Lung (tissue), 11 donors: ENCODE measurements at regions not wholly inside any gene's neighbourhood (a gene's known extent, or its start where the extent isn't known, plus 50 kb on each side); places are given as distances from the start of the nearest gene placed in this dataset.

Source experiments
- ATAC-seq: fragments of 200-7000 bp; cut with Tn5 transposase; one replicate; pipeline ENCODE4 v1.9.1; 2020; ENCODE audit warnings: moderate number of reproducible peaks; ENCODE audit not compliant: insufficient read depth, low FRiP score
- DNase-seq, 3 donors: peaks; one replicate each; pipeline ENCODE4 v3.0.0-alpha.2; 2013 to 2017
- H3K27ac ChIP-seq, 2 donors: one replicate each; pipeline ENCODE4 v1.5.1; 2013; ENCODE audit warnings: mild to moderate bottlenecking in 2 of 2, moderate library complexity in 2 of 2, control low read depth in 1 of 2, inconsistent platforms in 1 of 2, low read depth in 1 of 2, low read length in 1 of 2
- H3K27me3 ChIP-seq, 3 donors: one replicate each; pipeline ENCODE4 v1.5.1; 2013; ENCODE audit warnings: low read length in 2 of 3; ENCODE audit not compliant: control insufficient read depth in 3 of 3, insufficient read depth in 3 of 3
- H3K36me3 ChIP-seq, 4 donors: one replicate each; pipeline ENCODE4 v1.5.1; 2013; ENCODE audit warnings: low read length in 4 of 4, mild to moderate bottlenecking in 1 of 4, moderate library complexity in 1 of 4; ENCODE audit not compliant: control insufficient read depth in 4 of 4, insufficient read depth in 4 of 4
- H3K4me1 ChIP-seq, 5 donors: one replicate each; pipeline ENCODE4 v1.5.1; 2013; ENCODE audit warnings: low read length in 5 of 5, mild to moderate bottlenecking in 2 of 5, moderate library complexity in 1 of 5; ENCODE audit not compliant: control insufficient read depth in 5 of 5, insufficient read depth in 5 of 5
- H3K4me3 ChIP-seq: one replicate; pipeline ENCODE4 v1.5.1; 2013; ENCODE audit warnings: mild to moderate bottlenecking, control low read depth, moderate library complexity
- H3K9ac ChIP-seq, 2 donors: one replicate each; pipeline ENCODE4 v1.5.1; 2013; ENCODE audit warnings: low read length in 2 of 2, control low read depth in 1 of 2; ENCODE audit not compliant: insufficient read depth in 1 of 2
- H3K9me3 ChIP-seq, 4 donors: one replicate each; pipeline ENCODE4 v1.5.1; 2013; ENCODE audit warnings: low read length in 3 of 4, mild to moderate bottlenecking in 1 of 4, moderate library complexity in 1 of 4; ENCODE audit not compliant: control insufficient read depth in 4 of 4, insufficient read depth in 3 of 4
- CTCF ChIP-seq: IDR thresholded peaks from 2 replicates; pipeline ENCODE4 v1.5.1; 2012; ENCODE audit warnings: mild to moderate bottlenecking; ENCODE audit errors: control extremely low read depth, extremely low read depth
- WGBS, 2 donors: extraction: QIAGEN DNeasy Blood & Tissue Kit; methylation state at CpG; one replicate each; pipeline ENCODE4 v1.1.7; 2013; 5-methylcytosine and 5-hydroxymethylcytosine counted together
- donor health status: control.
- donor health status: control.
- donor health status: Bipolar disorder and iron deficiency.
- donor health status: healthy.
- donor health status: DM: yes; HTN: yes; CAD: no.

- Histone ChIP-seq H3K27me3 (peaks cover 0 to 2% (median 0%) of the 10 kb centered on the region in 3 donors), H3K9me3 (no peaks in the 10 kb centered on the region), H3K36me3 (no peaks in the 10 kb centered on the region), H3K9ac (no peak overlapping the region), H3K27ac (no peak overlapping the region), H3K4me3 (no peak overlapping the region), H3K4me1 (no peaks in the 10 kb centered on the region)
- ATAC-seq (no peak), DNase-seq (no peak)
- no peak for TF ChIP-seq CTCF
These were observed 474.6 kb downstream of the ETNK1 start for GRCh38 chr12:23099604-23100003.

- ATAC-seq, result no peak
- H3K36me3 ChIP-seq, result no peaks in the 10 kb centered on the region
- H3K27ac ChIP-seq, result no peak overlapping the region
- 70 to 72% methylated on average over 4 of the region's 4 CpGs for WGBS, 2 donors
- TF ChIP-seq CTCF, result no peak
- peak in 2 of 3 donors; percentile 6 to 10 for DNase-seq
- no peaks in the 10 kb centered on the region for H3K9me3 ChIP-seq
- no peaks in the 10 kb centered on the region for H3K4me1 ChIP-seq
- H3K9ac ChIP-seq, result no peak overlapping the region
- no peaks in the 10 kb centered on the region for H3K27me3 ChIP-seq
- H3K4me3 ChIP-seq, result no peak overlapping the region
These were observed 484.0 kb downstream of the ETNK1 start for GRCh38 chr12:23108957-23109356.

GRCh38 chr12:23113781-23114180, 488.8 kb downstream of the ETNK1 start:
- no peak for DNase-seq
- Histone ChIP-seq H3K9me3 (no peaks in the 10 kb centered on the region), H3K4me3 (no peak overlapping the region), H3K27ac (no peak overlapping the region), H3K36me3 (no peaks in the 10 kb centered on the region), H3K27me3 (no peaks in the 10 kb centered on the region), H3K9ac (no peak overlapping the region), H3K4me1 (no peaks in the 10 kb centered on the region)
- no peak for ATAC-seq
- no peak for TF ChIP-seq CTCF
- 83 to 85% methylated on average over 4 of the region's 4 CpGs for WGBS, 2 donors

- no peak for ATAC-seq
- no peaks in the 10 kb centered on the region for H3K27me3 ChIP-seq
- H3K9ac ChIP-seq, result no peak overlapping the region
- no peaks in the 10 kb centered on the region for H3K4me1 ChIP-seq
- no peak overlapping the region for H3K4me3 ChIP-seq
- no peak for DNase-seq
- no peak for TF ChIP-seq CTCF
- H3K27ac ChIP-seq, result no peak overlapping the region
- 78 to 93% methylated on average over 1 of the region's 1 CpG for WGBS, 2 donors
- no peaks in the 10 kb centered on the region for H3K36me3 ChIP-seq
- no peaks in the 10 kb centered on the region for H3K9me3 ChIP-seq
These were observed 491.0 kb downstream of the ETNK1 start for GRCh38 chr12:23115984-23116383.
